GM18526 (cell line): ENCODE measurements at regions not wholly inside any gene's neighbourhood (a gene's known extent, or its start where the extent isn't known, plus 50 kb on each side); places are given as distances from the start of the nearest gene placed in this dataset.

Source experiments
- POLR2A ChIP-seq: IDR thresholded peaks from 3 replicates; pipeline ENCODE4 v1.6.1; 2011; ENCODE audit not compliant: insufficient read length; ENCODE audit errors: extremely low read depth

- TF ChIP-seq POLR2A, result no peak
Observed at GRCh38 chr3:178075344-178075743, 460.9 kb upstream of the KCNMB2 start.

GRCh38 chr3:178078953-178079352 lies 457.3 kb upstream of the KCNMB2 start:
- no peak for TF ChIP-seq POLR2A

- no peak for TF ChIP-seq POLR2A
Observed at GRCh38 chr3:178079966-178080365, 456.3 kb upstream of the KCNMB2 start.

- TF ChIP-seq POLR2A, result no peak
Observed at GRCh38 chr3:178082326-178082906, 453.8 kb upstream of the KCNMB2 start.

- no peak for TF ChIP-seq POLR2A
Observed at GRCh38 chr3:178083906-178084866, 452.1 kb upstream of the KCNMB2 start.

- TF ChIP-seq POLR2A, result no peak
Observed at GRCh38 chr3:178084938-178085816, 451.1 kb upstream of the KCNMB2 start.

GRCh38 chr3:178085817-178086123 lies 450.5 kb upstream of the KCNMB2 start:
- TF ChIP-seq POLR2A, result no peak

- no peak for TF ChIP-seq POLR2A
Observed at GRCh38 chr3:178086144-178086825, 450.0 kb upstream of the KCNMB2 start.

GRCh38 chr3:178087376-178087775 lies 448.9 kb upstream of the KCNMB2 start:
- TF ChIP-seq POLR2A, result no peak

- no peak for TF ChIP-seq POLR2A
Observed at GRCh38 chr3:178088963-178089362, 447.3 kb upstream of the KCNMB2 start.

GRCh38 chr3:178090899-178091298 lies 445.3 kb upstream of the KCNMB2 start:
- TF ChIP-seq POLR2A, result no peak

GRCh38 chr3:178095522-178095921 lies 440.7 kb upstream of the KCNMB2 start:
- no peak for TF ChIP-seq POLR2A

- TF ChIP-seq POLR2A, result no peak
Observed at GRCh38 chr3:178096955-178097354, 439.3 kb upstream of the KCNMB2 start.

GRCh38 chr3:178097576-178097975 lies 438.7 kb upstream of the KCNMB2 start:
- TF ChIP-seq POLR2A, result no peak

- no peak for TF ChIP-seq POLR2A
Observed at GRCh38 chr3:178099274-178099673, 437.0 kb upstream of the KCNMB2 start.
